CD4-positive, alpha-beta T cell treated with Interleukin-6 for 4 hours (primary cell): ENCODE measurements at regions not wholly inside any gene's neighbourhood (a gene's known extent, or its start where the extent isn't known, plus 50 kb on each side); places are given as distances from the start of the nearest gene placed in this dataset.
"Not testable (repeated sequence)": the region's sequence is repeated elsewhere in the genome, so short reads cannot be mapped to it uniquely, and the experiment has no call there.

Source experiments
- DNase-seq: peaks from one replicate; pipeline ENCODE4 v3.0.0-alpha.2; 2020; ENCODE audit warnings: mixed read lengths

DNA sequence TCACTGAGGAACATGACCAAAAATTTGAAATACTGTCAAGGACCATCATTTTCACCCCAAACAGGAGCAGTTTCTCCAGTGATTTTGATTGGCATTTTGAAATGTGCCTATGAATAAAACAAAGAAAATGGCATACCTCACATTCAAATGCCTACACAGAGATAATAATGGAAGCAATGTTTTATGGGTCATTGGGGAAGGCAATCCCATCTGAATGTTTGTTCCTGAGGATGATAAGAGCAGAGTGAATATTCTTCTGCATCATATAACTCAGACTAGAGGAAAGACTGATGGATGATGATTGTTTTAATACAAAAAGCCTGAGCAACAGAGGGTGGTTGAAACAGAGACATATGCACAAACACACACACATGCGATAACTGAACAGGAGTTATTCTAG is 2749.9 kb downstream of the PCDH9 start:
- DNase-seq, result no peak

DNA sequence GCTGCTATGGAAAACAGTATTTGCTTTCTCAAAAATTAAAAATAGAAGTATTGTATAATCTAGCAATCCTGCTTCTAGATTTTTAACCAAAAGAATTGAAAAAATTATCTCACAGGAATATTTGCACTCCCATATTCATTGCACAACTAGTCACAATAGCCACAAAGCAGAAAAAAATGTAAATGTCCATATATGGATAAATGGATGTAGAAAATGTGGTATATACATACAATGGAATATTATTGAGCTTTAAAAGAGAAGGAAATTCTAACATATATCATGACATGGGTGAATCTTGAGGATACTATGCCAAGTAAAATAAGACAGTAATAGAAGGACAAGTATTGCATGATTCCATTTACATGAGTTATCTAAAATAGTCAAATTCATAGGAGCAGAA is 2753.0 kb downstream of the PCDH9 start:
- DNase-seq, result no peak

DNA sequence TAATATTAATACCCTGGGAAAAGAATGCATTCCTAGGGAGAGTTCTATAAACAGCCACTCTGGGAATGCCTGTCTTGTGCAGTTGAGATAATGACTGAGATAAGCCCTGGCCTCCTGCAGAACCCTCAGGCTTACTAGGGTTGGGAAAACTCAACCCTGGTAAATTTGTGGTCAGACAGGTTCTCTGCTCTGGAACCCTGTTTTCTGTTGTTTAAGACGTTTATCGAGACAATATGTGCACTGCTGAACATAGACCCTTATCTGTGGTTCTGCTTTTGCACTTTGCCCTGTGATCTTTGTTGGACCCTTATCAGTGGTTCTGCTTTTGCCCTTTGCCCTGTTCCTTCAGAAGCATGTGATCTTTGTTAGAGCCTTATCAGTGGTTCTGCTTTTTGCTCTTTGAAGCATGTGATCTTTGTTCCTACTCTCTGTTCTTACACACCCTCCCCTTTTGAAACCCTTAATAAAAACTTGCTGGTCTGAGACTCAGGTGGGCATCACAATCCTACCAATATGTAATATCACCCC is 2754.0 kb downstream of the PCDH9 start:
- DNase-seq, result not testable (repeated sequence)

DNA sequence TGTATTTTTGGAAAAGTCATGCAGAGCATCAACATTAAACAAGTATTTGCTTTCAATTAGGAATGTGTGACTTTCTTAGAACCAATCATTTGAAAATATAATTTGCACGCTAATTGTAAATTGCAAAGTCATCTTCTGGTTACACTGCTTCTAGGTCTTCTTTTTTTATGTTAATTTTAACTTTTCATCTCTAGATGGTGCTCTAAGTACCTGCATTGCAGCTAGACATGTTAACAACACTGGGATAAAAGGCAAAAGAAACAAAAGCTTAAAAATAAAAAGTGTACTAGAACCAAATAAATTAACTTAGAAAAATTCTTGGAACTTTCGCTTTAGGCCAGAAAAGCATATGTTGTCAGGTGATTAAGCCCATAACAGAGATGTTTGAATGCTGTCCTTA is 2758.2 kb downstream of the PCDH9 start:
- no peak for DNase-seq

DNA sequence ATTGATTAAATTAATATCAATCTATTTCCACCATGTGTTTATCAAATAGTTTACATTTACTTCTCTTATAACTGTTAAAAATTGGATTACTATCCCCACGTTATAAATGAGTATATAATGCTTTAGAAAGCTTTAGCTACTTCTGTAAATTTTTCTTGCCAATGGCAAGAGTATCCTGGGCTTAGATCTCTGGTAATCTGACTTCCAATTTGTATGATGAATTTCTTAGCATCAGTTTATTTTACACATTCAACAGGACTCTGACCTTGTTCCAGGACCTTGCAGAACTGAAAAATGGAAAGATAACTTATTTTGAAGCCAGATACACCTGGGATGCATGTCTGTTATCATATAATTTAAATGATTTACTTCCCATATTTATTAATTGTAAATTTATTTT is 2759.4 kb downstream of the PCDH9 start:
- no peak for DNase-seq

DNA sequence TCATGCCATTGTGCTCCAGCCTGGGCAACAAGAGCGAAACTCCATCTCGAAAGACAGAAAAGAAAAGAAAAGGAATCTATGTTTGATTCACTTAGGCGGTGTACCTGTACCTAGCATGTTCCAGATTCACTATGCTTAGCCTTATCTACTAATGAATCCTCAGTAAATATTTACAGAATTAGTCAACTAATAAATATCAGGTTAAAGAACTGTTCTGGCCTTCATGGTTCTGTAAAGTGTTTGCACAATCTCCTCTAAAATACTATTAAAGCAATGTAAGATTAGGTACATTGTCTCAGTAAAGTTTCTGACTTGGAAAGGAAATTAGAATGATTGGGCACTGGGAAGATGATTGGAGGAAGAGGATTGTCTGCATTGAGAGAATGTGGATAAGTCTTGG is 2770.4 kb downstream of the PCDH9 start:
- no peak for DNase-seq

DNA sequence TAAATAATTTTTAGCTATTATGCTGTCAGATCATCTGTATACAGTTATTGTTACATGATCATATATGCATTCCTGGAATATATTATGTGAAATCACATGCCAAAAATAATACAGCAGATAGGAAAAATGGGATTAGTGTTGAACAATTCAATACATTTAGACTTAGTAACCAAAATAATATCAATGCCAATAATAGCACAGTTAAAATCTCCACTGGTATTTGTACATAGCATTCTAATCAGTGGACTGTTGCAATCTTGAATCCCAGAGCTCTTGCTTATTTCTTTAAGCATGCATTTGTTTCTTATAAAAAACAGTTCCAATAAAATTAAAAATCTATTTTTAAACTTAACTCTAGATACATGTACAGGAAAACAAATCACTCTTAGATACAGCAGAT is 2772.2 kb downstream of the PCDH9 start:
- DNase-seq, result no peak

DNA sequence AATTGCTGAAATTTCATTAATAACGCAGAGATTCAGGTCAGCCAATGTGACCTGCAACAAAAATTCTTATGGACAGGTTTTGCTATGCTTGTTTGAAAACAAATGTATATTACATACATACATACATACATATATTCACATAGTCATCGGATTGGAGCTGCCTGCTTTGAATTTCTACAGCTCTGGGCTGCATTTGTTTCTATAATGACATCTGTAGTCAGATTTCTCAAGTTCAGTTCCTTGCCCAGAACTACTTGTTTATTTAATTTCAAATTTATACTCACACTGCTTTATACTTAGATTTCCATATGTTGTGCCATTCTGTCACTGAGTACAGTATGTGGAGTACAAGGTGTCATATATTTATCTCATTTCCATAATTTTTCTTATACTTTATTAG is 2775.0 kb downstream of the PCDH9 start:
- no peak for DNase-seq

DNA sequence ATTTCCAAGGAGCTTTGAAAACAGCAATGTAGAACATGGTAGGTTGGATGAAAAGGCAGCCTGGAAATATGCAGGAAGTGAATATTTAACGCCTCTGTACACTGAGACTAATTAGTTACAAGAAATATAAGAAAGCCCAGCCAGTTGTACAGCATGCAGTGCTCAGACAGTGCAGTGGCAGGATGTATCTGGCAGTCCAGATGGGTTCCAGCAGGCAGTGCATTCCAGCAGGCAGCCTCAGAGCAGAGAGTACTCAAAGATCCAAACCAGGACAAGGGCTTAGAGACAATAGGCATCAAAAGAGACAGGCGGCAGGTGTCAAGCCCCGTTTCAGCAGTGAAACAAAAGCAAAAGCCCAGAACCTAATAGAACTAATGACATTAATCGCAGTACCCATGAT is 2776.3 kb downstream of the PCDH9 start:
- DNase-seq, result no peak

DNA sequence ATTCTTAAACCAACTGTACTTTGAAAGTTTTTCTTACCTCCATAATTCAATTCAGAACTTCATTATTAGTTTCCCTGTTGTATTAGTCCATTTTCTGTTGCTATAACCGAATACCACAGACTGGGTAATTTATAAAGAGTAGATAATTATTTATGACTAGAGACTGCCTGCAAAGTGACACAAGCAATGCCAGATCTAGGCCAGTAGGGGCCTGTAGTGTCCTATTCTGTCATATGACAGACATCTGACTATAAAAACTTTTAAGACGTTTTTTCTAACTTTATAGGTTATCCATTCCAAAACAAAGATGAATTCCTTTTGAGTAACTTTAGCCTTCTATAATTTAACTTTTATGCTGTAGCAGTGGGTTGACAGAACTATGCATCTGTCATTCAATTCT is 2783.8 kb downstream of the PCDH9 start:
- no peak for DNase-seq

DNA sequence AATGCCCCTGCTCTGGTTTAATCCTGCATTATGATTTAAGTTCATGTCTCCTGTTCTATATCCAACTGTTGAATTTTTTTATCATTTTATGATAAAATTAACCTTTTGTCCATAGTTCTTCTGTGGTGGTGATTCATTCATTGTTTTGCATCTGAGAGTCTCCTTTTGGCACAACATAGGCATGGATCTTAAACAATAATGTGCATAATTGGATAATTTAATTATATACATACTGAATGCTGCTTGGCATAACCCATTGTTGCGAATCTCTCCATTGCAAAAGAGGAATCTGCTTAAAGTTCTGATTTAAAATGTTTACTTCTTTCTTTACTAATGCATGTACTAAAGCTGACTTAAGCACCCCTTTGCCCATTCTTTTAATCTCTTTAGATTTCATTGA is 2788.4 kb downstream of the PCDH9 start:
- DNase-seq, result no peak

DNA sequence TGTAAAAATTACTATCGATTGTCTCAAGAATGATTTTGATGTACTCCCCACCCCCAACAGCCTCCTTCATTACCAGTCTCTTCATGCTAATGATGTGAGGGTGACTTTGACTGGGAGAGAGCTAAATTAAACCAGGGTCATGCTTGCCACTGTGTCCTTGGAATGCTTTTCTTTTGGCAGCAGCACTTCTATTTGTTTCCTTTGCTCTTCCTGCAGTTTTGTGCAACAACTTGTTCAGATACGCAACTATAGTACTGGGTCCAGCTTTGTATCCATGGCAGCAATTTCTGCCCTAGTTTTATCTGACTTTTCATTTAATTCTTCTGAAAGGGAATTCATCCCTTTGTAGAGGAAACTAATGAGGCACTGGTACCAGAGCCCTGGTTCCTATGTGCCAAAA is 2792.1 kb downstream of the PCDH9 start:
- no peak for DNase-seq

DNA sequence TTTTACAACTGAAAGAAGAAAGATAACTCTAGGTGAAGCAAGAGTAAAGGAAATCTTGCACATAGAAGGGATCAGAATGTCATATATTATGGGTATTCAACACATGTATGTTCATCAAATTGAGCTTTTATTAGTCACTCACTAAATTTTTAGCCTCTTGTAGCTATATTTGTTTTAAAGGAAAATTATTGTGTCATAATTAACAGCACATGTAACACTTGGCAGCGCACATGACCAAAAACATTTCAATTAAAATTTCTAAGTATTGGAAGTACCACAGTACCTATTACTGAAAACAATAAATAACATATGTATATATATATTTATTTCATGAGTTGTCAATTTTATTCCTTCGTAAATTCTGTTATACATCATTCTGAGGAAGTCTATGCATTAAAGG is 2800.4 kb downstream of the PCDH9 start:
- DNase-seq, result no peak

DNA sequence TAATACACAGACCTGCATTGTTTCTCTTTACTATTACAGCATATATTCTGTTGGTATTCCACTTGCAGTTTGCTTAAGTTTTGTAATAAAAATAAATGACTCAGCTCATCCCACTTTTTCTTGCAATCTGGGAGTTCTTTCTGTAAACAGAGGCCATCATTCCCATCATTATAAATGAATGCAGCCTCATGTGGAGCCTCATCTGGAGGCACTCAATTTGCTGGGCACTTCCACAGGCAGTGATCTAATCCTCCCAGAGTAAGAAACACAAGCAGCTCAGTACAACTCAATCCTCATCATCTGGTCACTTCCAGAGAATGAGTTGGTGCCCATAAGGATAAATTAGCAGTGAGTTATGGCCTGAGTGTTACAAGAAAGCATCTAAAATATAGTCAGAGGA is 2801.9 kb downstream of the PCDH9 start:
- DNase-seq, result no peak

DNA sequence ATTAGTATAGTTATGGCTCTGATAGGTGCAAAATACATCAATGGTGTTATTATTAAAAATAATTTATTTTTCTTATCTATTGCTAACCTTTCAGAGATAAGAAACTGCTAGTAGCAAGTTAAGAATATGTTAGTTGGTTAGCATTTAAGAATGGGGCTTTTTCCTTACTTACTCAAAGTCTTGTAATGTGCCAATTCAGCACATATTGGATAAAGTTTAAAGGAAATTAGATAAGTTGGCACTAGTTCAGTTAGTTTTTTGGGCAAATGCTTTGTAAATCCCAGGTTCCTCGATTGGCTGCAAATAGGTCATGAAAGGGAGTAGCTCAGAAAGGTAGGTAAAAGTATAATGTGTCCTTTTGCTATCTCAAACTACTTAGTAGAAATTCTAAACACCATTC is 2806.7 kb downstream of the PCDH9 start:
- no peak for DNase-seq

DNA sequence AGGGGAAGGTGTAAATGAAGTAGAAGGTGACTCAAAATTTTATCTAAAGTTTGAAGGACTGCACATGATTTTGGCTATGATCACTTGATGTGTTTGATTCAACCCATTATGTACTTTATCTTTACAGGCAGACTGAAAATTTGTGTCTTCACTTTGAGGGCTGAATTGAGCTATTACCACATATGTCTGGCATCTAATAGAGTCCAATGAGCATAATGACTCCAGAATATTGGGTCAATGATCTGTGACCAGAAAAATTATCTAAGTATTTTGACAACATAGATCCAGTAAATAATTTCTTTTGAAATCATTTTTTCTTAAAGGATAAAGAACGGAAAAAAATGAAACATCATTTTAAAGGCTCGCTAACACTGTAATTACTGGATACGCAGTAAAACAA is 2810.0 kb downstream of the PCDH9 start:
- DNase-seq, result no peak

DNA sequence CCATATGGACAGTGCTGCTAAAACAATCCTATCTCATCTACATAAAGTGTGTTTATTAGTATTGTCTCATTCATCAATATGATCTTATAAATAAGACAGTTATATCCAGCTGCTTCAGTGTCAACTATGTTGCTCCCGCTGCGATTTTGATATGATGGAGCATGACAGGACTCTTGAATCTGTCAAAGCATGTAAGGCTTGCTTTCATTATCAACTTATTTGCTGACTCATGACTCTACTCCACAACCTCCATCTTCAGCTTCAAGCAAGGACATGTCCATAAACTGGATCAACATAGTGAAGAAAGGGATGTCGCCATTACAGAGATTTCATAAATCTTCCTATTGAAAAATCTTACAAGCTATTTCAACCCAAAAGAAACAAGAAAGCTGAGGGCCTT is 2812.6 kb downstream of the PCDH9 start:
- no peak for DNase-seq

DNA sequence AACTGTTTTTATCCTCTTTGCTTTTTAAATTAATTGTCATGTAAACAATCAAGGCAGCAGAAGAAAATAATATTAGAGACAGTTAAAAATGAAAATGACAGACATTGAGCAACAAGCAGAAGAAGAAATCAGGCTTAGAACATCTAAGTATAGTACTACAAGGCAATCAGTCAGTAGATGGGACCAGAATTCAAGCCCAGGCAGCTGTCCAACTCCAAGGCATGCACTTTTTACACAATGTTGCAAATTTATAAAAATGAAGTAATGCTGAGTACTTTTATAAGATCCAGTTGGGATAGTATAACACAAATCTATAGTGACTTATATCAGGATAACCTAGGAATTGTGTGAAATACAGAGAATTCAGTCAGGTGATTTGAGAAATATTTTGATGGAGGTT is 2815.8 kb downstream of the PCDH9 start:
- no peak for DNase-seq

DNA sequence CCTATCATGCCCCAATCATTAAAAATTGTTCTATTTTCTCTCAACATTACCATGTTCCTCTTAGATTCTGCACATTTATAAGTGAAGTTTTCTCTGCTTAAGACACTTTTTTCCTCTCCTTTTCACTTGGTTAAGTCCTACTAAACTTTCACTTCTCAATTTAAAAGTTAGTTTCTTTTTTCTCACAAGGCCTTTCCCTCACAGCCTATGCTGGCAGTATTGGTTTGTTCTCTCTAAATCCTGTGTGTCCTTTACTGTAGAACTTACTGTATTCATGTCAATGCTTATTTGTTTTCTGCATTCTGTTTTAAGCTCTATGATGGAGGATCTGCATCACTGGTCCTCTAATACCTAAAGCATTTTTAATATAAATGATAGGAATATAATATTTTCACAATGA is 2816.6 kb downstream of the PCDH9 start:
- no peak for DNase-seq

DNA sequence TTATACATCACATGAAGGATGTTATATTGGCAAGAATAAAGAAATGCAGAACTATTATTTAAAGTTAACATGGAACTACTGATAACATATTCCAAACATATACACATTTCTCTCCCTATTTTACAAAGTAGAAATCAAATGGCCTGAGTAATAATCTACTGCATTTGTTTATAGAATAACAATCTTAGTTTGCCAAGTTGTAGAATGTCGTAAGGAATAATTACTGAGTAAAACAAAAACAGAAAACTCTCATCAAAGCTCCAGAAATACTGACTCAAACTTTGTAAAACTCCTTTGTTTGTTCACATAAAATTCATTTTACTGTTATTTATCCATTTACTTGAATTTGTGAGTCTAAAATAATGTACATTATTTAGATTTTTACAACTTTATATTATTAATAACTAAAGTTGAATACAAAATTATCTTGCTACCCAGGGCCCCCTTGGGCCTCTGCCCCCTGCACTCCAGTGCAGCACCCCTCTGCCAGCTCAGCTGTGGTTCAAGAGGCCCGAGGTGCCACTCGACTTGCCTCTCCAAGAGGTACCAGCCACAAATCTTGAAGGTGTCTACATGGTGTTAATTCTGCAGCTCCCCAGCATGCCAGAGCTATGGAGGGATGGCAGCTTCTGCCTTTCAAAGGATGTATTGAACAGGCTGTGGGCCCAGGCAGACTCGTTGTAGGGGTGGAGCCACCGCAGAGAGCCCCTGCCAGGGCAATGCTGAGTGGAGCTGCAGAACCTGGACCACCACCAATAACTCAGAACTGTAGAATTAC is 2819.7 kb downstream of the PCDH9 start:
- no peak for DNase-seq

DNA sequence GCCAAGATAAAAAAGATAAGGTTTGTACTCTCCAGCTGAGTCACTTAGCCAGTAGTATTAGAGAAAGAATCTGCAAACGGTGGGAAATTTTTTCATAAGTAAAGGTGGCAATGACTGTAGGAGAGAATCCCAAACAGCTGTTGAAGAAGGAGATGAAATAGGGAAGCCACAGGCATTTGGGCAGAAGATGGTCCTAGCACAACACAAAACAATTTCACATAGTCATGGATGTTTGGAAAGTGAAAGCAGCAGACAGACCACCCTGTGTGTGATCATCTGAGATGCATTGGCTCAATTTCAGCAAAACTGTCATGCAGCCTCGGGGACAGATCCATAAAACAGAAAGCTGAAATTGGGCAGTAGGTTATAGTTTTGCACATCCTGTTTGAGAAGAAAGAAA is 2832.4 kb downstream of the PCDH9 start:
- DNase-seq, result no peak

DNA sequence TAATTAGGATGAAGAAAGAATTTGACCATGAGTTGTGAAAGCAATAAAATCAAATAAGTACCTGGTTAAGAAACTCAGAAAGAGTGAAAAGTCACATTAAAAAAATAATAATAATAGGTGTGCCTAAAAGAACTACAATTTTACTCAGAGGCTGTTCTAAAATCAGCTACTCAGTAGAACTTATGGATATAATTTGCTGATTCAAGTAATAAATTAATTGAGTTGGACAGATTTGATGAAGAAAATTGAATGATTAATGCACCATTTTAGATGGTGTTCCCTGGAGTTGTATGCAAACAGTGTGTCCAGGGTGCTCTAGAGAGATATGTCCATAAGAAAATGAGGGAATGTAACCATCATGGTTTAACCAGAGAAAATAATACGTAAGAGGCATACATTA is 2852.5 kb downstream of the PCDH9 start:
- no peak for DNase-seq

DNA sequence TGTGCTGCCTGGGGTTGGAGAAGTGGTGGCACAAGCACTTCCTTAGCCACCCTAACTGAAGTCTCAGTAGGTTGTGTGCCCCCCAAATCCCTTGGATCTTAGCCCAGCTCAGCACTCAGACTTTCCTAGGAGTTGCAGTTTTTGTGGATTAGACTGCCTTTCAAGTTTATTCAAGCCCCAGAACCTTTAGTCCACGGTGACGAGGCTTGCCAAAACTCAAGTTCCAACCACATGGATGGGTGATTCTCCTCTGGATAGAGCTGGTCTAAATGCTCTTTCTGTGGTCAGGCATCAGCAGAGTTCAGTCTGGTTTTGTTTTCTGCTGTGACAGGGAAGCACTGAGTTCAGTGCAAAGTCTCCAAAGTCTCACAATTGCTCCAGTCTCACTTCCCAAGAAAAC is 2858.7 kb downstream of the PCDH9 start:
- DNase-seq, result no peak

DNA sequence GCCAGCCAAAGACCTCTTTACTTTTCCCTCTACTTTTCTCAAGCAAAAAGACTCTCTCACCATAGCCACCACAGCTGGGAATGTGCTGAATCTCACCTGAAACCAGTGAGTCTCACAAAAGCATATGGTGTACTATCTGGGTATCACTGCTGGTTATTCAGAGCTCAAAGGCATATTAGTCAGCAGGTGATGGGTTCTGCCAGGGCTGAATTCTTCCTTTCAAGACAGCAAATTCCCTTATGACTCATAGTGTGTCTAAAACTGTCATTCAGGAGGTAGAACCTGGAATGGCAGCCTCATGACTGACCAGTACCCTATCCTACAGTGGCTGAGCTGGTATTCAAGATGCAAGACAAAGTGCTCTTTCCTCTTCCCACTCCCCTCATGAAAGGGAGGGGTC is 2859.1 kb downstream of the PCDH9 start:
- DNase-seq, result no peak

DNA sequence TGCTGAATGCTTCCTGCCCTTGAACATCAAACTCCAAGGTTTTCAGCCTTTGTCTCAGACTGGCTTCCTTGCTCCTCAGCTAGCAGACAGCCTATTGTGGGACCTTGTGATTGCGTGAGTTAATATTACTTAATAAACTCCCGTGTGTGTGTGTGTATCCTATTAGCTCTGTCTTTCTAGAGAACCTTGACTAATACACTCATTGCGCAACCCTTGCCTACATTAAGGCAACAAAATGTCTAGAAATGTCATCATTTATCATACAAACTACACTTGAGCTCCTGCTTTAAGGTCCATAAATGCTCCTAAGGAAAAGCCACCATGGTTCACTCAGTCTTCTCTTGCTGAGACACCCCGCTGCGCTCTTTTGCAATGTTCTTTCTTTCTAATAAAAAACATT is 2861.0 kb downstream of the PCDH9 start:
- DNase-seq, result no peak
